CD4-positive, alpha-beta memory T cell (primary cell): ENCODE measurements at regions not wholly inside any gene's neighbourhood (a gene's known extent, or its start where the extent isn't known, plus 50 kb on each side); places are given as distances from the start of the nearest gene placed in this dataset.

Source experiments
- CTCF ChIA-PET: fragments of 350-600 bp; sonication (Branson Sonifier 250); formaldehyde crosslinking; loops from one replicate; lab custom pipeline; 2021; ENCODE audit warnings: inconsistent platforms; ENCODE audit not compliant: partially characterized antibody; lab: Charles Lee
- POLR2A ChIA-PET: fragments of 350-600 bp; sonication (Branson Sonifier 250); formaldehyde crosslinking; loops from one replicate; lab custom pipeline; 2021; ENCODE audit not compliant: partially characterized antibody; lab: Charles Lee
- DNase-seq, 5 donors: peaks; one replicate each; pipeline versions ENCODE4 v3.0.0 to v3.0.0-alpha.2; 2020 to 2022; ENCODE audit warnings: mixed read lengths in 1 of 5
- H3K27ac ChIP-seq: one replicate; pipeline ENCODE4 v1.7.0; 2013; ENCODE audit warnings: low read depth, low read length
- H3K27me3 ChIP-seq: 2 replicates; pipeline ENCODE4 v1.7.0; 2013; ENCODE audit warnings: mild to moderate bottlenecking, low read length, moderate library complexity; ENCODE audit not compliant: insufficient read depth
- H3K36me3 ChIP-seq: 2 replicates; pipeline ENCODE4 v1.7.0; 2013; ENCODE audit warnings: mild to moderate bottlenecking, low read length, moderate library complexity; ENCODE audit not compliant: insufficient read depth
- H3K4me1 ChIP-seq: 2 replicates; pipeline ENCODE4 v1.7.0; 2013; ENCODE audit warnings: mild to moderate bottlenecking, low read length, moderate library complexity; ENCODE audit not compliant: insufficient read depth
- H3K4me3 ChIP-seq, 2 donors: one replicate each; pipeline ENCODE4 v1.7.0; 2013; ENCODE audit warnings: low read length in 2 of 2, mild to moderate bottlenecking in 1 of 2
- H3K9me3 ChIP-seq, 2 donors: one replicate each; pipeline ENCODE4 v1.7.0; 2013; ENCODE audit warnings: low read length in 2 of 2, control low read depth in 1 of 2; ENCODE audit not compliant: control insufficient read depth in 1 of 2
- H3K27ac Mint-ChIP-seq, 7 donors: one replicate each; pipeline ENCODE4 v1.8.0; 2020 to 2021; ENCODE audit warnings: mixed read lengths in 7 of 7, mild to moderate bottlenecking in 6 of 7, inconsistent platforms in 3 of 7, moderate library complexity in 3 of 7
- H3K27me3 Mint-ChIP-seq, 2 donors: one replicate each; pipeline ENCODE4 v1.8.0; 2020 to 2021; ENCODE audit warnings: mixed read lengths in 2 of 2
- H3K36me3 Mint-ChIP-seq, 2 donors: one replicate each; pipeline ENCODE4 v1.8.0; 2020 to 2021; ENCODE audit warnings: mixed read lengths in 2 of 2, inconsistent platforms in 1 of 2, mild to moderate bottlenecking in 1 of 2
- H3K4me1 Mint-ChIP-seq, 4 donors: one replicate each; pipeline ENCODE4 v1.8.0; 2020 to 2021; ENCODE audit warnings: mixed read lengths in 4 of 4, mild to moderate bottlenecking in 1 of 4
- H3K4me3 Mint-ChIP-seq, 8 donors: one replicate each; pipeline ENCODE4 v1.8.0; 2020 to 2021; ENCODE audit warnings: mixed read lengths in 8 of 8, mild to moderate bottlenecking in 7 of 8, moderate library complexity in 6 of 8, inconsistent platforms in 3 of 8
- H3K9me3 Mint-ChIP-seq, 8 donors: one replicate each; pipeline ENCODE4 v1.8.0; 2020 to 2021; ENCODE audit warnings: mixed read lengths in 8 of 8, mild to moderate bottlenecking in 5 of 8, inconsistent platforms in 3 of 8, moderate library complexity in 1 of 8
- intact Hi-C: fragments of 100-400 bp; cut with micrococcal nuclease; formaldehyde crosslinking; loops from one replicate; pipeline ENCODE4 v1.15.1; 2023

- no peak for DNase-seq
- H3K36me3 ChIP-seq: no peaks in the 10 kb centered on the region
- H3K4me3 Mint-ChIP-seq: no peak overlapping the region
- no peaks in the 10 kb centered on the region for H3K27me3 ChIP-seq
- peaks cover 10 to 27% (median 20%) of the 10 kb centered on the region in 4 donors for H3K4me1 Mint-ChIP-seq
- peaks cover 25% of the 10 kb centered on the region for H3K4me1 ChIP-seq
- no peaks in the 10 kb centered on the region for H3K36me3 Mint-ChIP-seq
- H3K27ac ChIP-seq: no peak overlapping the region
- ChIA-PET CTCF (interaction anchor here (1.0 to 1.2 kb wide), 2 partner anchors 13 to 50 kb away, joined by 3 read pairs; no protein-coding TSS in a partner anchor), POLR2A (interaction anchor here (0.8 kb wide), 1 partner anchor 43 kb away, joined by 3 read pairs; no protein-coding TSS in a partner anchor)
- no peaks in the 10 kb centered on the region for H3K27me3 Mint-ChIP-seq
- intact Hi-C loops: loop anchor here (10.0 kb wide), 1 partner anchor 115 kb away; no protein-coding TSS in a partner anchor
- no peak overlapping the region for H3K4me3 ChIP-seq
- no peaks in the 10 kb centered on the region for H3K9me3 Mint-ChIP-seq
- H3K9me3 ChIP-seq: no peaks in the 10 kb centered on the region
- H3K27ac Mint-ChIP-seq: peak overlapping the region in 1 of 7 donors; percentile 20
Measured at GRCh38 chr1:58899587-58900271, 115.9 kb upstream of the JUN start.

GRCh38 chr1:58900396-58900795 is 116.5 kb upstream of the JUN start:
- no peaks in the 10 kb centered on the region for H3K9me3 Mint-ChIP-seq
- no peak for DNase-seq
- no peak overlapping the region for H3K27ac ChIP-seq
- no peaks in the 10 kb centered on the region for H3K27me3 Mint-ChIP-seq
- H3K4me3 Mint-ChIP-seq: no peak overlapping the region
- H3K4me1 ChIP-seq: peaks cover 21% of the 10 kb centered on the region
- intact Hi-C loops: loop anchor here (10.0 kb wide), 1 partner anchor 114 kb away; no protein-coding TSS in a partner anchor
- H3K27me3 ChIP-seq: no peaks in the 10 kb centered on the region
- no peak overlapping the region for H3K4me3 ChIP-seq
- H3K36me3 ChIP-seq: no peaks in the 10 kb centered on the region
- no peaks in the 10 kb centered on the region for H3K9me3 ChIP-seq
- POLR2A ChIA-PET: interaction anchor here (0.8 kb wide), 1 partner anchor 42 kb away, joined by 3 read pairs; no protein-coding TSS in a partner anchor
- H3K36me3 Mint-ChIP-seq: no peaks in the 10 kb centered on the region
- H3K27ac Mint-ChIP-seq: peak overlapping the region in 1 of 7 donors; percentile 49
- peaks cover 9 to 27% (median 18%) of the 10 kb centered on the region in 4 donors for H3K4me1 Mint-ChIP-seq
- CTCF ChIA-PET: interaction anchor here (1.1 to 1.2 kb wide), 2 partner anchors 10 to 49 kb away, joined by 3 to 5 read pairs; no protein-coding TSS in a partner anchor

- ChIA-PET POLR2A (no interaction called here), CTCF (interaction anchor here (1.1 kb wide), 1 partner anchor 11 kb away, joined by 5 read pairs; no protein-coding TSS in a partner anchor)
- Mint-ChIP-seq H3K4me3 (no peak overlapping the region), H3K27ac (peak overlapping the region in 1 of 7 donors; percentile 6), H3K36me3 (no peaks in the 10 kb centered on the region), H3K9me3 (no peaks in the 10 kb centered on the region), H3K4me1 (peaks cover 9 to 26% (median 16%) of the 10 kb centered on the region in 4 donors), H3K27me3 (no peaks in the 10 kb centered on the region)
- no peak overlapping the region for H3K4me3 ChIP-seq
- H3K9me3 ChIP-seq: no peaks in the 10 kb centered on the region
- no peaks in the 10 kb centered on the region for H3K36me3 ChIP-seq
- peaks cover 19% of the 10 kb centered on the region for H3K4me1 ChIP-seq
- H3K27me3 ChIP-seq: no peaks in the 10 kb centered on the region
- intact Hi-C loops: loop anchor here (10.0 kb wide), 1 partner anchor 114 kb away; no protein-coding TSS in a partner anchor
- DNase-seq: no peak
- no peak overlapping the region for H3K27ac ChIP-seq
Measured at GRCh38 chr1:58901008-58901407, 117.2 kb upstream of the JUN start.

GRCh38 chr1:58902830-58903513 is 119.1 kb upstream of the JUN start:
- no peaks in the 10 kb centered on the region for H3K9me3 ChIP-seq
- intact Hi-C loops: loop anchor here (1.0 to 10.0 kb wide), 3 partner anchors 38 to 118 kb away; no protein-coding TSS in a partner anchor
- no peaks in the 10 kb centered on the region for H3K27me3 Mint-ChIP-seq
- H3K36me3 Mint-ChIP-seq: no peaks in the 10 kb centered on the region
- H3K4me1 Mint-ChIP-seq: peaks cover 9 to 19% (median 13%) of the 10 kb centered on the region in 4 donors
- no peaks in the 10 kb centered on the region for H3K36me3 ChIP-seq
- H3K9me3 Mint-ChIP-seq: no peaks in the 10 kb centered on the region
- H3K4me1 ChIP-seq: peaks cover 13% of the 10 kb centered on the region
- H3K27ac ChIP-seq: peak overlapping the region; percentile 29
- no peaks in the 10 kb centered on the region for H3K27me3 ChIP-seq
- peak overlapping the region; percentile 55 to 83 (median 74) for H3K4me3 Mint-ChIP-seq
- CTCF ChIA-PET: interaction anchor here (0.8 to 1.1 kb wide), 3 partner anchors 12 to 63 kb away, joined by 3 to 4 read pairs (median 3); no protein-coding TSS in a partner anchor
- peak overlapping the region; percentile 15 to 90 (median 57) for H3K27ac Mint-ChIP-seq
- no peak for DNase-seq
- POLR2A ChIA-PET: interaction anchor here (0.6 to 2.7 kb wide), 6 partner anchors 39 to 120 kb away, joined by 3 to 9 read pairs (median 6); partner anchors contain the start of gene JUN
- H3K4me3 ChIP-seq: peak overlapping the region; percentile 39 to 56

- Mint-ChIP-seq H3K27me3 (no peaks in the 10 kb centered on the region), H3K27ac (peak overlapping the region; percentile 16 to 90 (median 61)), H3K4me1 (peaks cover 9 to 19% (median 13%) of the 10 kb centered on the region in 4 donors), H3K9me3 (no peaks in the 10 kb centered on the region), H3K36me3 (no peaks in the 10 kb centered on the region), H3K4me3 (peak overlapping the region; percentile 74 to 83 (median 81))
- POLR2A ChIA-PET: interaction anchor here (0.6 to 2.7 kb wide), 6 partner anchors 38 to 121 kb away, joined by 3 to 9 read pairs (median 6); partner anchors contain the start of gene JUN
- peak; percentile 49 to 69 (median 58) for DNase-seq
- intact Hi-C loops: loop anchor here (1.0 to 10.0 kb wide), 3 partner anchors 37 to 118 kb away; no protein-coding TSS in a partner anchor
- Histone ChIP-seq H3K36me3 (no peaks in the 10 kb centered on the region), H3K4me1 (peaks cover 13% of the 10 kb centered on the region), H3K27ac (peak overlapping the region; percentile 29), H3K9me3 (no peaks in the 10 kb centered on the region), H3K4me3 (peak overlapping the region; percentile 39 to 56), H3K27me3 (no peaks in the 10 kb centered on the region)
- CTCF ChIA-PET: interaction anchor here (0.8 to 1.1 kb wide), 3 partner anchors 13 to 63 kb away, joined by 3 to 4 read pairs (median 3); no protein-coding TSS in a partner anchor
Measured at GRCh38 chr1:58903514-58904298, 119.9 kb upstream of the JUN start.

GRCh38 chr1:58904299-58905125 is 120.7 kb upstream of the JUN start:
- Histone ChIP-seq H3K4me3 (peak overlapping the region in 1 of 2 donors; percentile 56), H3K36me3 (no peaks in the 10 kb centered on the region), H3K9me3 (no peaks in the 10 kb centered on the region), H3K4me1 (peaks cover 13% of the 10 kb centered on the region), H3K27ac (peak overlapping the region; percentile 29), H3K27me3 (no peaks in the 10 kb centered on the region)
- intact Hi-C loops: loop anchor here (10.0 kb wide), 1 partner anchor 110 kb away; no protein-coding TSS in a partner anchor
- ChIA-PET POLR2A (interaction anchor here (1.7 to 2.7 kb wide), 2 partner anchors 119 to 122 kb away, joined by 9 read pairs; partner anchors contain the start of gene JUN), CTCF (no interaction called here)
- Mint-ChIP-seq H3K27ac (peak overlapping the region; percentile 7 to 79 (median 61)), H3K9me3 (no peaks in the 10 kb centered on the region), H3K4me1 (peaks cover 9 to 19% (median 13%) of the 10 kb centered on the region in 4 donors), H3K36me3 (no peaks in the 10 kb centered on the region), H3K4me3 (peak overlapping the region; percentile 64 to 83 (median 80)), H3K27me3 (no peaks in the 10 kb centered on the region)
- DNase-seq: no peak
